Tibial nerve (tissue), 4 donors: ENCODE measurements at regions not wholly inside any gene's neighbourhood (a gene's known extent, or its start where the extent isn't known, plus 50 kb on each side); places are given as distances from the start of the nearest gene placed in this dataset.

Source experiments
- CTCF ChIP-seq, 5 experiments: fragments of 200-600 bp in 3 of 5; fragments of 450-650 bp in 2 of 5; sonication (generic) in 3 of 5; IDR thresholded peaks; one replicate each; pipeline ENCODE4 v1.5.1; 2016 to 2019; ENCODE audit warnings: antibody characterized with exemption in 5 of 5, mild to moderate bottlenecking in 3 of 5, moderate library complexity in 2 of 5
- EP300 ChIP-seq, 2 donors: sonication (generic); formaldehyde crosslinking; IDR thresholded peaks; one replicate each; pipeline ENCODE4 v1.6.1; 2017; ENCODE audit warnings: antibody characterized with exemption in 2 of 2, mild to moderate bottlenecking in 1 of 2
- POLR2A ChIP-seq, 2 donors: fragments of 450-650 bp; IDR thresholded peaks; one replicate each; pipeline ENCODE4 v1.6.1; 2017; ENCODE audit warnings: antibody characterized with exemption in 2 of 2, mild to moderate bottlenecking in 2 of 2, moderate library complexity in 2 of 2

- TF ChIP-seq CTCF (IDR thresholded peaks at IDR 0.05): no peak
- no peak for TF ChIP-seq POLR2A (IDR thresholded peaks at IDR 0.05)
- TF ChIP-seq EP300 (IDR thresholded peaks at IDR 0.05): no peak
Observed at GRCh38 chr14:71725922-71726579, 206.2 kb upstream of the RGS6 start.
